ENCODE measurements at regions not wholly inside any gene's neighbourhood (a gene's known extent, or its start where the extent isn't known, plus 50 kb on each side); places are given as distances from the start of the nearest gene placed in this dataset.

DNA sequence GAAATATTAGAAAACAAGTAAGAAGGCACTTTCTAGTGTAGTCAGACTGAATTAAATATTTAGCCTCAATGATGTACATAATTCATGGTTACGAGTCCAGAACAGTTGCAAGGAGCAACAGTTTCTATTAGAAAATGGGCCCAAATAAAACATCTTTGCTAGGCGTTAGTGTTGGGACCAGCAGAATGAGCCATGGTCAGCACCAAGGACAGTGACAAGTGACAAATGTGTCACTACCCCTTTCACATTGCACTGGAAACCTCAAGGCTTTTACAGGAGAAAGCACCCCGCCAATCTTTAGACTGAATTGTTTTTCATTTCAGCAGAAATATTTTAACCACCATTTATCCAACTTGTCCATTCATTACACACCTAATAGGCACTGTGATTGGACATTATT is 301.3 kb upstream of the ADCY2 start:
- in situ Hi-C loops (cut with MboI; ENCODE audit: low sequenced_read_pairs, unreplicated experiment), result no loop called here
- TF ChIP-seq, protein P1, sequence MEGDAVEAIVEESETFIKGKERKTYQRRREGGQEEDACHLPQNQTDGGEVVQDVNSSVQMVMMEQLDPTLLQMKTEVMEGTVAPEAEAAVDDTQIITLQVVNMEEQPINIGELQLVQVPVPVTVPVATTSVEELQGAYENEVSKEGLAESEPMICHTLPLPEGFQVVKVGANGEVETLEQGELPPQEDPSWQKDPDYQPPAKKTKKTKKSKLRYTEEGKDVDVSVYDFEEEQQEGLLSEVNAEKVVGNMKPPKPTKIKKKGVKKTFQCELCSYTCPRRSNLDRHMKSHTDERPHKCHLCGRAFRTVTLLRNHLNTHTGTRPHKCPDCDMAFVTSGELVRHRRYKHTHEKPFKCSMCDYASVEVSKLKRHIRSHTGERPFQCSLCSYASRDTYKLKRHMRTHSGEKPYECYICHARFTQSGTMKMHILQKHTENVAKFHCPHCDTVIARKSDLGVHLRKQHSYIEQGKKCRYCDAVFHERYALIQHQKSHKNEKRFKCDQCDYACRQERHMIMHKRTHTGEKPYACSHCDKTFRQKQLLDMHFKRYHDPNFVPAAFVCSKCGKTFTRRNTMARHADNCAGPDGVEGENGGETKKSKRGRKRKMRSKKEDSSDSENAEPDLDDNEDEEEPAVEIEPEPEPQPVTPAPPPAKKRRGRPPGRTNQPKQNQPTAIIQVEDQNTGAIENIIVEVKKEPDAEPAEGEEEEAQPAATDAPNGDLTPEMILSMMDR (IDR thresholded peaks at IDR 0.05; ENCODE audit: borderline replicate concordance, control extremely low read depth, extremely low read depth, insufficient read depth, missing control alignments), result no peak
- no peak for DNase-seq (ENCODE audit: low spot score)

DNA sequence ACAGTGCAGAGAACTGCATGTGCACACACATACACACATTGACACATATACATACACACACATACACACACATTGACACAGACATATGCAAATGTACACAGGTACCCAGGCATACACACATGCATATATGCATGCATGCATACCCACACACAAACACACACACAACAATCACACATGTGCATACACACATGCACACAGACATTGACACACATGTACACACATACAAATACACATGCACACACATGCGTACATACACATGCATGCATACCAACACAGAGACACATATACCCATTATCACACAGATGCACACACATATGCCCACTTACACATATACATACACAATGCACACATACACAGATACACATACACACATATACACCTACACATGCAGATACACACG is 299.6 kb upstream of the ADCY2 start:
- in situ Hi-C loops (cut with MboI; ENCODE audit: low sequenced_read_pairs, unreplicated experiment), result no loop called here
- DNase-seq (ENCODE audit: low spot score), result no peak
- TF ChIP-seq, protein P1 (IDR thresholded peaks at IDR 0.05; ENCODE audit: borderline replicate concordance, control extremely low read depth, extremely low read depth, insufficient read depth, missing control alignments), result no peak

DNA sequence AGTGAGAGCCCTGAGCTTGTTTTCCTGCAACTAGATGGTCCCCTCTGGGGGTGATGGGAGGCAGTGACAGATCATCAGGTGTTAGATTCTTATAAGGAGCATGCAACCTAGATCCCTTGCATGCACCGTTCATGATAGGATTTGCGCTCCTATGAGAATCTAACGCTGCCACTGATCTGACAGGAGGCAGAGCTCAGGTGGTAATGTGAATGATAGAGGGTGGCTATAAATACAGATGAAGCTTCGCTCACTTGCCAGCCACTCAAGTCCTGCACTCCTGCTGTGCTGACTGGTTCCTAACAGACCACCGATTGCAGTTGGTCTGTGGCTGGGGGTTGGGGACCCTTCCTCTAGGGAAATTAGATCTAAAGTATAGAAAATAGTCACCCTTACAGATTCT is 290.6 kb upstream of the ADCY2 start:
- TF ChIP-seq, protein P1 (IDR thresholded peaks at IDR 0.05; ENCODE audit: borderline replicate concordance, control extremely low read depth, extremely low read depth, insufficient read depth, missing control alignments), result no peak
- in situ Hi-C loops (cut with MboI; ENCODE audit: low sequenced_read_pairs, unreplicated experiment), result no loop called here
- DNase-seq (ENCODE audit: low spot score), result no peak

DNA sequence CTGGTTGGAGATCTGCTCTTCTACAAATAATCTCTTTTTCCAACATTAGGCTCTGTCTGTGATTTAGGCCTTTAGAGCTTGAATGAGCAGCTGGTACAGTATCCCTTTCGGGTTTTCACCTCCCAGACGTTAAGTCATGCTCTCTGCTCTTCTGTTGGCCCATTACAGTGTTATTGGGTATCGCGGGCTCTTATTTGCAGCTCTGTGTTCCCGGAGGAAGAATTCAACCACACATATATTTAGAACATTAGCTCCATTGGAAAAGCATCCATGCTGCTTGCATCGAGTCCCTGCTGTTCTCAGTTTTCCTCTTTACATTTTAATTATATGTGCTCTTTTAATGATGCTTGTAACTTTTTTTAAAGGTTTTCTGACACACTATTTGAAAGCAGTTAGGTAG is 278.0 kb upstream of the ADCY2 start:
- no peak for DNase-seq (ENCODE audit: low spot score)
- TF ChIP-seq, protein P1 (IDR thresholded peaks at IDR 0.05; ENCODE audit: borderline replicate concordance, control extremely low read depth, extremely low read depth, insufficient read depth, missing control alignments), result no peak
- in situ Hi-C loops (cut with MboI; ENCODE audit: low sequenced_read_pairs, unreplicated experiment), result no loop called here

DNA sequence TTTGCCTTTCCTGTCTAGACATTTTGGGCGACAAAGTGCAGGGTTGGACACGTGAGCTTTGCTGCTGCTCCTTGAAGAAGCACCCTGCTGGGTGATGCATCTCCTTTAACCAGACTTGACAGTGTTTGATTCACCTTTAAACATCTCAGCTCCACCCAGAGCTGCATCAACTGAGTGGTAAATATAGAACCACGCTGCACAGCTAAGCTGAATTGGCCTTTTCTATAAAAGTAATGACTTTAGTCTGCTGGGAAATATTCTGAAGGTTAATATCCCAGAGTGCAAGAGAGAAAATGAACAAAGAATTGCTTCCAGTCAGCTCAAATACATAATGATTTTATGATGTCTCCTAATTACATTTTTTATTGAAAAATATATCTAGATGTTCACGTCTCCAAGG is 264.3 kb upstream of the ADCY2 start:
- TF ChIP-seq, protein P1 (IDR thresholded peaks at IDR 0.05; ENCODE audit: borderline replicate concordance, control extremely low read depth, extremely low read depth, insufficient read depth, missing control alignments), result no peak
- DNase-seq (ENCODE audit: low spot score), result no peak
- in situ Hi-C loops (cut with MboI; ENCODE audit: low sequenced_read_pairs, unreplicated experiment), result no loop called here

DNA sequence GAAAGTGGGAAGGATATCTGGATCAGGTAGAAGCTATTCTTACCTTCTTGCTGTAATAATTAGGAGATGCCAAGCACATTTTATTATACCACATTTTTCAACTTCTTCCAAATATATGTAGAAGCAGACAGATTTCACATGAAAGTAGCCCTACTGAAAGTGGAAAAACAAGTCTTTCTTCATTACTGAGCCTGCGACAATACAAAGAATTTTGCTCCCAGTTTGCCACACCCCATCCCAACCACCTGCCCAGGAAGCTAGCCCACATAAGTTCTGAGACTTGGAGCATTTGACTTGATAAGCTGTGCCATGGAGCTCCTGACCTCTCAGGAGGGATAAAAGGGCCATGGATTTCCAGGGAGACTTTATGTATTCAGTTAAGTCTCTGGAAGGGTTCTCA is 249.1 kb upstream of the ADCY2 start:
- no peak for DNase-seq (ENCODE audit: low spot score)
- in situ Hi-C loops (cut with MboI; ENCODE audit: low sequenced_read_pairs, unreplicated experiment), result no loop called here
- TF ChIP-seq, protein P1 (IDR thresholded peaks at IDR 0.05; ENCODE audit: borderline replicate concordance, control extremely low read depth, extremely low read depth, insufficient read depth, missing control alignments), result no peak

DNA sequence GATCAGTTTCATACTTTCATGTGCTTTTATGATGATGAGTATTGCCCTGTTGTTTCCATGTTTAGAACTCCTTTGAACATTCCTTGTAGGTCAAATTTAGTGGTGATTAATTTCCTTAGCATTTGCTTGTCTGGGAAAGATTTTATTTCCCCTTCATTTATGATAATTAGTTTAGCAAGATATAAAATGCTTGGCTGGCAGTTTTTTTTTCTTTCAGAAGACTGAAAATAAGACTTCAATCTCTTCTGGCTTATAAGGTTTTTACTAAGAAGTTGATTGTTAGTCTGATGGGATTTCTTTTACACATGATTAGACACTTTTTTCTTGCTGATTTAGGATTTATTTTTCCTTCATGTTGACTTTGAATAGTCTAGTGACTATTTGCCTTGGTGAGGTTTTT is 238.9 kb upstream of the ADCY2 start:
- in situ Hi-C loops (cut with MboI; ENCODE audit: low sequenced_read_pairs, unreplicated experiment), result no loop called here
- DNase-seq (ENCODE audit: low spot score), result no peak
- TF ChIP-seq, protein P1 (IDR thresholded peaks at IDR 0.05; ENCODE audit: borderline replicate concordance, control extremely low read depth, extremely low read depth, insufficient read depth, missing control alignments), result no peak

Data from GM13976 (cell line).